Heart right ventricle (tissue), 16 donors: ENCODE measurements at regions not wholly inside any gene's neighbourhood (a gene's known extent, or its start where the extent isn't known, plus 50 kb on each side); places are given as distances from the start of the nearest gene placed in this dataset.

Experiments
- ATAC-seq, 8 donors: fragments of 200-7000 bp; cut with Tn5 transposase; one replicate each; pipeline ENCODE4 v1.9.1; 2020; ENCODE audit warnings: mild to moderate bottlenecking in 8 of 8, moderate library complexity in 8 of 8, moderate number of reproducible peaks in 1 of 8
- DNase-seq, 2 donors: peaks; one replicate each; pipeline ENCODE4 v3.0.0-alpha.2; 2020
- H3K27ac ChIP-seq, 10 donors: fragments of 200-600 bp; sonication (generic) in 2 of 10; one replicate each; pipeline versions ENCODE4 v1.5.0 to v1.8.0; 2020 to 2022; ENCODE audit warnings: mild to moderate bottlenecking in 3 of 10
- H3K27me3 ChIP-seq, 7 donors: fragments of 200-600 bp; one replicate each; pipeline ENCODE4 v1.8.0; 2021 to 2022; ENCODE audit warnings: mild to moderate bottlenecking in 2 of 7
- H3K36me3 ChIP-seq, 9 donors: fragments of 200-600 bp; sonication (generic) in 1 of 9; one replicate each; pipeline versions ENCODE4 v1.5.0 to v1.8.0; 2020 to 2022; ENCODE audit warnings: mild to moderate bottlenecking in 2 of 9
- H3K4me1 ChIP-seq, 9 donors: fragments of 200-600 bp; sonication (generic) in 1 of 9; one replicate each; pipeline versions ENCODE4 v1.5.0 to v1.8.0; 2020 to 2022; ENCODE audit warnings: mild to moderate bottlenecking in 4 of 9
- H3K4me3 ChIP-seq, 10 donors: fragments of 200-600 bp; sonication (generic) in 2 of 10; one replicate each; pipeline versions ENCODE4 v1.5.0 to v1.8.0; 2020 to 2022; ENCODE audit warnings: mild to moderate bottlenecking in 7 of 10, moderate library complexity in 2 of 10
- H3K9me3 ChIP-seq, 11 donors: fragments of 200-600 bp in 10 of 11; sonication (generic) in 2 of 11; one replicate each; pipeline versions ENCODE4 v1.5.0 to v1.8.0; 2013 to 2022; ENCODE audit warnings: mild to moderate bottlenecking in 2 of 11, control low read depth in 1 of 11, moderate library complexity in 1 of 11
- WGBS, 2 donors: extraction: QIAGEN DNeasy Blood & Tissue Kit; methylation state at CpG; one replicate each; pipeline ENCODE4 v1.1.7; 2013; ENCODE audit warnings: inconsistent platforms in 1 of 2; 5-methylcytosine and 5-hydroxymethylcytosine counted together
- intact Hi-C, 10 donors: fragments of 100-400 bp; cut with DNase I; formaldehyde crosslinking; loops; one replicate each; pipeline versions ENCODE4 v1.11.1 to v1.14.2; 2022
- TF ChIP-seq, protein P1 (sequence below), 9 donors: fragments of 200-600 bp; sonication (generic) in 2 of 9; IDR thresholded peaks; one replicate each; pipeline versions ENCODE4 v1.5.0 to v1.8.0; 2021 to 2022; ENCODE audit warnings: antibody characterized with exemption in 9 of 9, mild to moderate bottlenecking in 5 of 9, moderate library complexity in 1 of 9
- donor health status: Arrhythmogenic right ventricular cardiomyopathy.
- donor health status: ischemic (EF 13 %, LVEDD 7.1; RV severe dilation, severe dysfunction).
- donor health status: healthy with polysubstance abuse.
- donor health status: DM: no; HTN: yes; CAD: no.
- donor health status: DM: no; HTN: no; CAD: no.
- donor health status: ischemic (EF 25% LVEDD 6.9; RV normal size, moderate dysfunction).
- donor health status: ischemic (EF 25% LVEDD 5.7; RV mildly dilated, moderate dysfunction).
- donor health status: healthy.
- donor health status: DM: yes; HTN: yes; CAD: no.
- donor health status: Ischemic cardiomyopathy.
- donor health status: ischemic (EF 35%, LVEDD 5.7; RV mildly dilated, moderate dysfunction).
- donor health status: nonischemic (EF 11% LVEDD 7.7; RV severe dilation, severe dysfunction).
- donor health status: DM: yes; HTN: yes; CAD: no.
- donor health status: PGD.
- donor health status: ischemic (EF 29% LVEDD 5.4; RV normal size, mild dysfunction).
- donor health status: nonischemic (EF 23%, LVEDD 6.1; RV moderate dilation, normal function).

DNA sequence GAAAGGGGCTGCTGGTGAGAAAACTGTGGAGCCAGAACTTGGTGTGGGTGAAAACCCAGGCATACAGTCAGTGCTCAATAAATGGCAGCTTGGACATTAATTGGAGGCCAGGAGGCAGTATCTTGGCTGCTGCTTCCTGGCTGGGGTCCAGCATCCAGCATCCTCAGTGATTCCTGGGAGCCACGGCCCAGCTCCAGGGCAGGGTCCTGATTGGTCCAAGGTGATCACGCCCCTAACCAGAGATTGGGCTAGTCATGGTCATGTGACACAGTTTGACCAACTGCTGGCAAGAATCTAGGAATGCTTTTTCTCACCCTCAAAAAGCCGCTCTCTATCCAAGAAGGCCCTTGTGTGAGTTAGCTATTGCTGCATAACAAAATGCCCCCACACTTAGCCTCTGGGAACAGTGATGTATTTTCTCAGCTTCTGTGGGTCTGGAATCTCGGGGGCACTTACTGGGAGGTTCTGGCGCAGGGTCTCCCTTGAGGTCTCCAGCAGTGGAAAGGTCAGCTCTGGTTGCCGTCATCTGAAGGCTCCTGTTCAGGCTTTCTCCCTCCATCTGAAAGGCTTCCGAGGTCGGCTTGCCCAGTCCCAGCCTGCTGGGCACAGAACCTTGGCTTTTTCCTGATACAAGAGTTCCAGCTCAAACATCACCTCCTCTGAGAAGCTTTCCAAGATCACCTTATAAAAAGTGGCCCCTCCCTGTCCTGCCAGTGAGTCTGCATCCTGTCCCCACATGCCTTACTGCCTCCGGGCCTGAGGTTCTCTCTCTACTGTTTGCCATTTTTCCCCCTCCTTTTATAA, 119.2 kb upstream of the NCOR2 start:
- peaks cover 0 to 8% (median 2%) of the 10 kb centered on the region in 11 donors for H3K9me3 ChIP-seq
- 86 to 88% methylated on average over 9 of the region's 9 CpGs for WGBS, 2 donors
- intact Hi-C loops: loop anchor here in 4 of 10 donors (5.0 to 10.0 kb wide), 6 partner anchors 46 to 302 kb away; partner anchors contain the start of gene NCOR2 (in 3 of the 4)
- H3K4me1 ChIP-seq: peaks cover 17 to 84% (median 61%) of the 10 kb centered on the region in 9 donors
- no peaks in the 10 kb centered on the region for H3K27me3 ChIP-seq
- peak overlapping the region in 8 of 10 donors; percentile 72 to 91 (median 82) for H3K27ac ChIP-seq
- no peaks in the 10 kb centered on the region for H3K36me3 ChIP-seq
- TF ChIP-seq, protein P1, sequence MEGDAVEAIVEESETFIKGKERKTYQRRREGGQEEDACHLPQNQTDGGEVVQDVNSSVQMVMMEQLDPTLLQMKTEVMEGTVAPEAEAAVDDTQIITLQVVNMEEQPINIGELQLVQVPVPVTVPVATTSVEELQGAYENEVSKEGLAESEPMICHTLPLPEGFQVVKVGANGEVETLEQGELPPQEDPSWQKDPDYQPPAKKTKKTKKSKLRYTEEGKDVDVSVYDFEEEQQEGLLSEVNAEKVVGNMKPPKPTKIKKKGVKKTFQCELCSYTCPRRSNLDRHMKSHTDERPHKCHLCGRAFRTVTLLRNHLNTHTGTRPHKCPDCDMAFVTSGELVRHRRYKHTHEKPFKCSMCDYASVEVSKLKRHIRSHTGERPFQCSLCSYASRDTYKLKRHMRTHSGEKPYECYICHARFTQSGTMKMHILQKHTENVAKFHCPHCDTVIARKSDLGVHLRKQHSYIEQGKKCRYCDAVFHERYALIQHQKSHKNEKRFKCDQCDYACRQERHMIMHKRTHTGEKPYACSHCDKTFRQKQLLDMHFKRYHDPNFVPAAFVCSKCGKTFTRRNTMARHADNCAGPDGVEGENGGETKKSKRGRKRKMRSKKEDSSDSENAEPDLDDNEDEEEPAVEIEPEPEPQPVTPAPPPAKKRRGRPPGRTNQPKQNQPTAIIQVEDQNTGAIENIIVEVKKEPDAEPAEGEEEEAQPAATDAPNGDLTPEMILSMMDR (IDR thresholded peaks at IDR 0.05): no peak
- ATAC-seq (no peak), DNase-seq (no peak)
- no peak overlapping the region for H3K4me3 ChIP-seq

DNA sequence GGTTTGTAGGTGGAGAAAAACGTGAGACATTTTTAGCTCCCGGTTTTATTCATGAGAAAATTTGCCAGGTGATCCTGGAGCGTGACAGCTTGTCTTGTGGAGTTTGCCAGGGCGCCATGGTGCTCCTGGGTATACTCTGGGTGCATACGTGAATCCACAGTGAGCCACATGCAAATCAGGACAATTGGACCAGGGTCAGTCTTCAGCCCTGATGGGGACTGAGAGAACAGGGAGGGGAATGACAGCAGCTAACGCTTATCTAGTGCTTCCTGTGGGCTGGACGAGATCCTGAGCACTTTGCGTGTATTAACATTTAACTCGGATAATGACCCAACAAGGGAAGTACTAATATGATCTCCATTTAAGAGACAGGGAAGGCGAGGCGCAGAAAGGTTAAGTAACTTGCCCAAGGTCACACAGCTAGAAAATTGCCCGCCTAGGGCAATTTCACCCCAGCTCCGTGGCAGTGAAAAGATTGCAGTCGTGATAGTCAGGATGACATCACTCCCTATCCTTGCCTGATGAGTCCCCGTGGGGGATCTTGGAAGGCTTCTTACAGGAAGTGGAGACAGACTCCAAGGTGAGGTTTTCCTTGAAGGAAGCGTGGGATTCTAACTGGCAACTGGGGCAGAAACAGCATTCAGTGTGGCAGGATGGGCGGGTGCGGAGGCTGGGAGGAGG, 118.4 kb upstream of the NCOR2 start:
- WGBS, 2 donors: 34 to 37% methylated on average over 18 of the region's 18 CpGs
- intact Hi-C loops: loop anchor here in 4 of 10 donors (5.0 to 10.0 kb wide), 6 partner anchors 46 to 301 kb away; partner anchors contain the start of gene NCOR2 (in 3 of the 4)
- DNase-seq: no peak

DNA sequence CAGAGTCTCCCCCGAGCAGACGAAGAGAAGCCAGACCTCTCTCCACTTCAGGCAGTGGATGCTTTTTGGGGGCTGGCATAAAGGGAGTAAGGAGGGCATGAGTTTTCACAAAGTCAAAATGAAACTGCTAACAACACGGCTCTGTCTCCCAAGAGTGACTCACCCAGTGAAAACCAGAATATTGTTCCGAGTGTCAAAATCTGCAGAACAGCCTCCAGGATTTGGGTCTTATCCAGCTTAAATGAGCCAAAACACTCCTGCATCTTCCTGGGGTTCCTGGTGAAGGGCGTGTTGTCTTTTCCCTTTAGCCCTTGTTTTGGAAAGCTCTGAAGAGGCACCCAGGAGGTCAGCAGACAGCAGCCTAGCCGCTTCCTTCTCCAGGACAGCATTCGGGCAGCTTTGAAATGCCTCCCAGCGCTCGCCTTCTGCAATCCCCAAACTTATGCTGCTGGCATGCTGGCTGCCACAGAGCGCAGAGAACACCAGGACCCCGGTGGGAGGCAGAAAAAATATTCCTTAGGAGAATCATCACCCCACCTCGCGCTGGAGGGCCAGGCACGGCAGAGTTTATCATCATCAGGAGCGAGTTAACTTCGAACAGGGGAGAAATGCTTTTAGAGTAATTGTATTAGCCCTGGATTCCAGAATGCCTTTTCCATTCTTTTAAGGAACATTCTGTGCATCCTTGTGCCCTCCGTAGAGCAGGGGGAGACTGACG, 117.7 kb upstream of the NCOR2 start:
- TF ChIP-seq, protein P1 (IDR thresholded peaks at IDR 0.05): no peak
- peak; percentile 1 to 28 (median 18) for ATAC-seq
- WGBS, 2 donors: 20 to 23% methylated on average over 18 of the region's 18 CpGs
- intact Hi-C loops: loop anchor here in 6 of 10 donors (5.0 to 10.0 kb wide), 7 partner anchors 47 to 300 kb away; partner anchors contain the start of gene NCOR2 (in 5 of the 6)
- H3K27ac ChIP-seq: peak overlapping the region; percentile 47 to 91 (median 80)
- peaks cover 20 to 97% (median 71%) of the 10 kb centered on the region in 9 donors for H3K4me1 ChIP-seq
- peak overlapping the region in 4 of 10 donors; percentile 22 to 33 (median 29) for H3K4me3 ChIP-seq
- H3K27me3 ChIP-seq: no peaks in the 10 kb centered on the region
- DNase-seq: no peak
- peaks cover 0 to 5% (median 0%) of the 10 kb centered on the region in 11 donors for H3K9me3 ChIP-seq
- no peaks in the 10 kb centered on the region for H3K36me3 ChIP-seq

More for the DNA sequence above, 118.4 kb upstream of the NCOR2 start:
- ATAC-seq: peak in 4 of 8 donors; percentile 5 to 16 (median 10)
- no peaks in the 10 kb centered on the region for H3K27me3 ChIP-seq
- H3K36me3 ChIP-seq: no peaks in the 10 kb centered on the region
- H3K4me1 ChIP-seq: peaks cover 20 to 91% (median 69%) of the 10 kb centered on the region in 9 donors
- TF ChIP-seq, protein P1 (IDR thresholded peaks at IDR 0.05): no peak
- H3K4me3 ChIP-seq: peak overlapping the region in 4 of 10 donors; percentile 22 to 33 (median 29)
- H3K9me3 ChIP-seq: peaks cover 0 to 5% (median 0%) of the 10 kb centered on the region in 11 donors
- peak overlapping the region; percentile 47 to 91 (median 80) for H3K27ac ChIP-seq
